ENCODE measurements at regions not wholly inside any gene's neighbourhood (a gene's known extent, or its start where the extent isn't known, plus 50 kb on each side); places are given as distances from the start of the nearest gene placed in this dataset.

- no peaks in the 10 kb centered on the region for H3K36me3 ChIP-seq
- TF ChIP-seq POLR2A (IDR thresholded peaks at IDR 0.05) = no peak
- TF ChIP-seq CTCF (IDR thresholded peaks at IDR 0.05) = no peak
- no peaks in the 10 kb centered on the region for H3K27me3 ChIP-seq
- intact Hi-C loops (cut with DNase I; ENCODE audit: low total_unique reads) = no loop called here
- no peak overlapping the region for H3K27ac ChIP-seq
- no peak for DNase-seq
- no peaks in the 10 kb centered on the region for H3K4me1 ChIP-seq
- no peak overlapping the region for H3K4me3 ChIP-seq
- H3K9me3 ChIP-seq = no peaks in the 10 kb centered on the region
Observed at GRCh38 chr7:41581041-41581440, 121.8 kb downstream of the INHBA start.

GRCh38 chr7:41579961-41580935 lies 122.6 kb downstream of the INHBA start:
- no peak overlapping the region for H3K27ac ChIP-seq
- no peak for DNase-seq
- H3K36me3 ChIP-seq = no peaks in the 10 kb centered on the region
- TF ChIP-seq POLR2A (IDR thresholded peaks at IDR 0.05) (no peak), CTCF (IDR thresholded peaks at IDR 0.05) (no peak)
- no peak overlapping the region for H3K4me3 ChIP-seq
- H3K4me1 ChIP-seq = no peaks in the 10 kb centered on the region
- no peaks in the 10 kb centered on the region for H3K9me3 ChIP-seq
- H3K27me3 ChIP-seq = no peaks in the 10 kb centered on the region
- intact Hi-C loops (cut with DNase I; ENCODE audit: low total_unique reads) = no loop called here

GRCh38 chr7:41578700-41579099 lies 124.2 kb downstream of the INHBA start:
- no peak for DNase-seq
- Histone ChIP-seq H3K4me1 (no peaks in the 10 kb centered on the region), H3K36me3 (no peaks in the 10 kb centered on the region), H3K9me3 (no peaks in the 10 kb centered on the region), H3K4me3 (no peak overlapping the region), H3K27me3 (no peaks in the 10 kb centered on the region), H3K27ac (no peak overlapping the region)
- TF ChIP-seq POLR2A (IDR thresholded peaks at IDR 0.05) = no peak
- TF ChIP-seq CTCF (IDR thresholded peaks at IDR 0.05) = no peak
- intact Hi-C loops (cut with DNase I; ENCODE audit: low total_unique reads) = no loop called here

- no peak for TF ChIP-seq POLR2A (IDR thresholded peaks at IDR 0.05)
- TF ChIP-seq CTCF (IDR thresholded peaks at IDR 0.05) = no peak
- no peak overlapping the region for H3K27ac ChIP-seq
- H3K4me1 ChIP-seq = no peaks in the 10 kb centered on the region
- no peaks in the 10 kb centered on the region for H3K27me3 ChIP-seq
- intact Hi-C loops (cut with DNase I; ENCODE audit: low total_unique reads) = no loop called here
- DNase-seq = no peak
- no peaks in the 10 kb centered on the region for H3K9me3 ChIP-seq
- no peak overlapping the region for H3K4me3 ChIP-seq
- no peaks in the 10 kb centered on the region for H3K36me3 ChIP-seq
Observed at GRCh38 chr7:41576166-41576565, 126.7 kb downstream of the INHBA start.

GRCh38 chr7:41574377-41574776 lies 128.5 kb downstream of the INHBA start:
- TF ChIP-seq CTCF (IDR thresholded peaks at IDR 0.05) = no peak
- no peak for TF ChIP-seq POLR2A (IDR thresholded peaks at IDR 0.05)
- H3K4me3 ChIP-seq = no peak overlapping the region
- no peaks in the 10 kb centered on the region for H3K27me3 ChIP-seq
- H3K9me3 ChIP-seq = no peaks in the 10 kb centered on the region
- H3K4me1 ChIP-seq = no peaks in the 10 kb centered on the region
- intact Hi-C loops (cut with DNase I; ENCODE audit: low total_unique reads) = no loop called here
- no peak for DNase-seq
- no peaks in the 10 kb centered on the region for H3K36me3 ChIP-seq
- no peak overlapping the region for H3K27ac ChIP-seq
